K562 (cell line): ENCODE measurements at regions not wholly inside any gene's neighbourhood (a gene's known extent, or its start where the extent isn't known, plus 50 kb on each side); places are given as distances from the start of the nearest gene placed in this dataset.

ENCODE experiments used
- ATAC-seq: fragments of 200-7000 bp; cut with Tn5 transposase; 3 replicates; pipeline ENCODE4 v1.9.1; 2020; ENCODE audit warnings: moderate library complexity
- BruUV-seq: library from RNA; stranded (reverse); fragments of 400-500 nt; replicated peaks from 2 replicates; lab custom pipeline; 2021; lab: Mats Ljungman, UMichigan
- CTCF ChIA-PET: fragments of 300-600 bp; formaldehyde crosslinking; extraction: SDS; loops from one replicate; lab custom pipeline; 2021; ENCODE audit warnings: low intra/inter-chr PET ratio; lab: Yijun Ruan, JAX
- POLR2A ChIA-PET: fragments of 300-600, 350-650 bp; sonication (Branson Sonifier 250); formaldehyde crosslinking; extraction: SDS; loops from one replicate; lab custom pipeline; 2021; ENCODE audit warnings: antibody characterized with exemption, inconsistent platforms; lab: Yijun Ruan, JAX
- DNase-seq, 4 experiments: peaks; one replicate each; pipeline versions ENCODE4 v3.0.0 to v3.0.0-alpha.2; 2011 to 2018; ENCODE audit warnings: low spot score in 3 of 4, mixed read lengths in 3 of 4; ENCODE audit errors: extremely low read depth in 1 of 4
- FAIRE-seq: peaks from 2 replicates; lab custom pipeline; 2011; peaks lifted over from hg19 to GRCh38; lab: Jason Lieb, UNC
- H2AFZ ChIP-seq: 2 replicates; pipeline ENCODE4 v1.6.0; 2011; ENCODE audit warnings: low read depth, low read length, control low read depth, inconsistent platforms
- H3K27ac ChIP-seq: fragments of 200-600 bp; 3 replicates; pipeline ENCODE4 v1.8.0; 2011; ENCODE audit warnings: low read depth, mild to moderate bottlenecking, control low read depth, inconsistent platforms, low read length, moderate library complexity, mixed read lengths; ENCODE audit errors: extremely low read depth
- H3K27me3 ChIP-seq, 2 experiments: fragments of 300-600 bp in 1 of 2; 2 replicates in 1 of 2; 3 replicates in 1 of 2; pipeline versions ENCODE4 v1.6.0 to v1.8.0; 2011; ENCODE audit warnings: inconsistent platforms in 2 of 2, low read length in 2 of 2, mild to moderate bottlenecking in 1 of 2, mixed read lengths in 1 of 2, moderate library complexity in 1 of 2; ENCODE audit not compliant: control insufficient read depth in 2 of 2, insufficient read depth in 2 of 2
- H3K36me3 ChIP-seq: fragments of 300-600 bp; 3 replicates; pipeline ENCODE4 v1.8.0; 2011; ENCODE audit warnings: mild to moderate bottlenecking, low read length, inconsistent platforms; ENCODE audit not compliant: control insufficient read depth, insufficient read depth
- H3K4me1 ChIP-seq, 2 experiments: fragments of 200-600 bp in 1 of 2; replicated peaks in 1 of 2; 2 replicates in 1 of 2; 3 replicates in 1 of 2; pipeline versions ENCODE4 v1.5.1 to v1.8.0; 2011; ENCODE audit warnings: inconsistent platforms in 2 of 2, low read length in 2 of 2, mild to moderate bottlenecking in 1 of 2, mixed read lengths in 1 of 2, moderate library complexity in 1 of 2; ENCODE audit not compliant: control insufficient read depth in 2 of 2, insufficient read depth in 2 of 2
- H3K4me2 ChIP-seq: 2 replicates; pipeline ENCODE4 v1.6.1; 2011; ENCODE audit warnings: low read length, control low read depth, inconsistent platforms, mixed read lengths; ENCODE audit not compliant: insufficient read depth
- H3K4me3 ChIP-seq: fragments of 200-600 bp; sonication (generic), shearing (Covaris generic); 2 replicates; pipeline ENCODE4 v1.5.1; 2016; ENCODE audit warnings: control low read depth, inconsistent platforms
- H3K79me2 ChIP-seq: fragments of 200-600 bp; 3 replicates; pipeline ENCODE4 v1.8.0; 2011; ENCODE audit warnings: low read length, inconsistent platforms; ENCODE audit not compliant: control insufficient read depth, insufficient read depth
- H3K9ac ChIP-seq, 2 experiments: 2 replicates each; pipeline versions ENCODE4 v1.6.0 to v1.6.1; 2011; ENCODE audit warnings: low read depth in 2 of 2, low read length in 2 of 2, control low read depth in 1 of 2, inconsistent platforms in 1 of 2, mild to moderate bottlenecking in 1 of 2, mixed read lengths in 1 of 2; ENCODE audit not compliant: insufficient read depth in 1 of 2
- H3K9me1 ChIP-seq: one replicate; pipeline ENCODE4 v1.6.0; 2011; ENCODE audit warnings: inconsistent platforms, mild to moderate bottlenecking, low read length, moderate library complexity; ENCODE audit not compliant: control insufficient read depth, insufficient read depth
- H3K9me3 ChIP-seq: replicated peaks from 2 replicates; pipeline ENCODE4 v1.5.1; 2011; ENCODE audit warnings: low read depth, low read length, inconsistent platforms; ENCODE audit not compliant: control insufficient read depth, insufficient read depth
- H4K20me1 ChIP-seq: replicated peaks from 2 replicates; pipeline ENCODE4 v1.6.1; 2011; ENCODE audit warnings: low read length, inconsistent platforms, mixed read lengths; ENCODE audit not compliant: control insufficient read depth, insufficient read depth
- BRD9 ChIP-seq: fragments of 450-650 bp; IDR thresholded peaks from 2 replicates; pipeline ENCODE4 v1.6.1; 2018; ENCODE audit warnings: low read depth; ENCODE audit not compliant: partially characterized antibody
- CTBP1 ChIP-seq: fragments of 450-650 bp; IDR thresholded peaks from 2 replicates; pipeline ENCODE4 v1.6.1; 2016; ENCODE audit warnings: borderline replicate concordance
- MBD2 ChIP-seq: sonication (generic); IDR thresholded peaks from 2 replicates; pipeline ENCODE4 v1.6.1; 2016; ENCODE audit warnings: low read depth, borderline replicate concordance
- MECOM ChIP-seq: fragments of 250-450 bp; sonication (Bioruptor Pico); IDR thresholded peaks from 2 replicates; pipeline ENCODE4 v1.8.0; 2022; ENCODE audit warnings: inconsistent platforms
- MXI1 ChIP-seq: IDR thresholded peaks from 2 replicates; pipeline ENCODE4 v1.6.1; 2011; ENCODE audit warnings: low read depth, mild to moderate bottlenecking, improper control_type of control experiment, low read length
- RBM17 ChIP-seq: fragments of 200-400 bp; formaldehyde crosslinking; IDR thresholded peaks from 2 replicates; pipeline ENCODE4 v1.6.1; 2017; ENCODE audit warnings: low read depth, mild to moderate bottlenecking, low read length, borderline replicate concordance
- SAP30 ChIP-seq: fragments of 200-600 bp; sonication (generic); IDR thresholded peaks from 2 replicates; pipeline ENCODE4 v1.6.1; 2012; ENCODE audit warnings: borderline replicate concordance, low read depth, mild to moderate bottlenecking, moderate library complexity, low read length, control low read depth, inconsistent platforms; ENCODE audit not compliant: insufficient read depth, poor library complexity, severe bottlenecking
- ZNF408 ChIP-seq: fragments of 250-450 bp; sonication (Bioruptor Pico); IDR thresholded peaks from 2 replicates; pipeline ENCODE4 v1.4.0; 2020; ENCODE audit warnings: low read depth, mild to moderate bottlenecking, moderate library complexity
- WGBS: fragments of 100-300 bp; shearing (Covaris generic); methylation state at CpG from one replicate; pipeline ENCODE4 v1.1.6; 2016; ENCODE audit warnings: low coverage, mixed read lengths; ENCODE audit not compliant: insufficient coverage; ENCODE audit errors: missing lambda C conversion rate; 5-methylcytosine and 5-hydroxymethylcytosine counted together
- in situ Hi-C: fragments of 300-500 bp; cut with MboI; formaldehyde crosslinking; loops from 4 replicates; pipeline ENCODE4 v1.15.0; 2018; ENCODE audit warnings: inconsistent platforms, mixed read lengths
- intact Hi-C: fragments of 100-400 bp; cut with micrococcal nuclease; formaldehyde crosslinking; loops from 2 replicates; pipeline ENCODE4 v1.14.2; 2022
- TF ChIP-seq, protein P1 (sequence below): fragments of 250-450 bp; sonication (Bioruptor Pico); IDR thresholded peaks from 2 replicates; pipeline ENCODE4 v1.9.0; 2021; ENCODE audit warnings: mild to moderate bottlenecking, inconsistent platforms

DNA sequence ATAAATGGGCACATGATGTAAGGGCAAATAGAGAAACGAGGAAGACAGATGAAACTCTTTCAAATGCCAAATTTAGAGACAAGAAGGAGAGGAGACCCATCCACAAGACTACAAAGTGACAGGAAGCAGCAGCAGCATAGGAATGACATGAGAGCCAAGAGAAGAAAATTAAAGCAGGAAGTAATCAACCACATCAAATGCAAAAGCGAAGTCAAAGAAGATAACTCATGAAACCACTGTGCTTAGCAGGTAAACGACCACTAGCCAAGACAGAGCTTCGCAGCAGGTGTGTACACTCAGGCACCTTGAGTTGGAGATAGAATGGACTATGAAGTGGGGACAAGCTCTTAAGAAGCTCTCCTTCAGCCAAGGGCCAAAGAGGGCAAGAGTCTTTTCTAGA lies 64.1 kb downstream of the KLF12 start:
- H3K9me1 ChIP-seq = no peaks in the 10 kb centered on the region
- in situ Hi-C loops = no loop called here
- no peak for FAIRE-seq
- no TSS peak for BruUV-seq
- CTCF ChIA-PET = no interaction called here
- WGBS = 0% methylated on average over 4 of the region's 4 CpGs
- no peaks in the 10 kb centered on the region for H4K20me1 ChIP-seq
- POLR2A ChIA-PET = no interaction called here
- ATAC-seq = no peak
- H3K27me3 ChIP-seq = no peaks in the 10 kb centered on the region
- H3K4me1 ChIP-seq = no peaks in the 10 kb centered on the region
- H3K4me3 ChIP-seq = no peak overlapping the region
- intact Hi-C loops = no loop called here
- no peaks in the 10 kb centered on the region for H3K36me3 ChIP-seq
- H3K79me2 ChIP-seq = no peaks in the 10 kb centered on the region
- H3K27ac ChIP-seq = no peak overlapping the region
- no peak overlapping the region for H2AFZ ChIP-seq
- DNase-seq = no peak
- H3K9ac ChIP-seq = no peak overlapping the region
- TF ChIP-seq RBM17 = no peak
- TF ChIP-seq, protein P1, sequence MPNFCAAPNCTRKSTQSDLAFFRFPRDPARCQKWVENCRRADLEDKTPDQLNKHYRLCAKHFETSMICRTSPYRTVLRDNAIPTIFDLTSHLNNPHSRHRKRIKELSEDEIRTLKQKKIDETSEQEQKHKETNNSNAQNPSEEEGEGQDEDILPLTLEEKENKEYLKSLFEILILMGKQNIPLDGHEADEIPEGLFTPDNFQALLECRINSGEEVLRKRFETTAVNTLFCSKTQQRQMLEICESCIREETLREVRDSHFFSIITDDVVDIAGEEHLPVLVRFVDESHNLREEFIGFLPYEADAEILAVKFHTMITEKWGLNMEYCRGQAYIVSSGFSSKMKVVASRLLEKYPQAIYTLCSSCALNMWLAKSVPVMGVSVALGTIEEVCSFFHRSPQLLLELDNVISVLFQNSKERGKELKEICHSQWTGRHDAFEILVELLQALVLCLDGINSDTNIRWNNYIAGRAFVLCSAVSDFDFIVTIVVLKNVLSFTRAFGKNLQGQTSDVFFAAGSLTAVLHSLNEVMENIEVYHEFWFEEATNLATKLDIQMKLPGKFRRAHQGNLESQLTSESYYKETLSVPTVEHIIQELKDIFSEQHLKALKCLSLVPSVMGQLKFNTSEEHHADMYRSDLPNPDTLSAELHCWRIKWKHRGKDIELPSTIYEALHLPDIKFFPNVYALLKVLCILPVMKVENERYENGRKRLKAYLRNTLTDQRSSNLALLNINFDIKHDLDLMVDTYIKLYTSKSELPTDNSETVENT = no peak
- no peak for TF ChIP-seq MBD2
- H3K9me3 ChIP-seq = no peaks in the 10 kb centered on the region
- no peak overlapping the region for H3K4me2 ChIP-seq

- H3K4me2 ChIP-seq = no peak overlapping the region
- H4K20me1 ChIP-seq = no peaks in the 10 kb centered on the region
- H3K27ac ChIP-seq = no peak overlapping the region
- FAIRE-seq = no peak
- H3K9me3 ChIP-seq = no peaks in the 10 kb centered on the region
- H3K4me3 ChIP-seq = no peak overlapping the region
- TF ChIP-seq SAP30 (no peak), MECOM (no peak), BRD9 (no peak), CTBP1 (no peak), ZNF408 (CRISPR knock-in tag) (no peak), MXI1 (no peak)
- TF ChIP-seq, all 486 proteins: peak for 0
- no peaks in the 10 kb centered on the region for H3K4me1 ChIP-seq
- no peak overlapping the region for H3K9ac ChIP-seq
- H3K27me3 ChIP-seq = no peaks in the 10 kb centered on the region
- no peak overlapping the region for H2AFZ ChIP-seq
- no TSS peak for BruUV-seq
- no peak for ATAC-seq
- H3K79me2 ChIP-seq = no peaks in the 10 kb centered on the region
- intact Hi-C loops = no loop called here
- POLR2A ChIA-PET = no interaction called here
- in situ Hi-C loops = no loop called here
- no peaks in the 10 kb centered on the region for H3K36me3 ChIP-seq
- CTCF ChIA-PET = no interaction called here
- DNase-seq = no peak
- 0% methylated on average over 4 of the region's 7 CpGs for WGBS
- no peaks in the 10 kb centered on the region for H3K9me1 ChIP-seq
Measured at GRCh38 chr13:74068471-74068870, 65.7 kb downstream of the KLF12 start.
